DOHH2 (cell line): ENCODE measurements at regions not wholly inside any gene's neighbourhood (a gene's known extent, or its start where the extent isn't known, plus 50 kb on each side); places are given as distances from the start of the nearest gene placed in this dataset.

Experiments used
- H3F3A ChIP-seq: fragments of 200-600 bp; sonication (generic), shearing (Covaris generic); 2 replicates; pipeline ENCODE4 v1.6.0; 2016; ENCODE audit warnings: antibody characterized with exemption, mild to moderate bottlenecking; ENCODE audit not compliant: control insufficient read depth, insufficient read depth
- H3K27ac ChIP-seq: fragments of 200-600 bp; sonication (generic); 2 replicates; pipeline ENCODE4 v1.5.1; 2014; ENCODE audit warnings: low read depth, mild to moderate bottlenecking, low read length, moderate library complexity
- H3K27me3 ChIP-seq: fragments of 200-600 bp; sonication (generic); 2 replicates; pipeline ENCODE4 v1.6.1; 2014; ENCODE audit warnings: mild to moderate bottlenecking, low read length, mixed read lengths; ENCODE audit not compliant: control insufficient read depth
- H3K36me3 ChIP-seq: fragments of 200-600 bp; sonication (generic); 2 replicates; pipeline ENCODE4 v1.6.1; 2014; ENCODE audit warnings: mild to moderate bottlenecking, low read length, moderate library complexity, mixed read lengths; ENCODE audit not compliant: control insufficient read depth
- H3K4me1 ChIP-seq: fragments of 200-600 bp; sonication (generic); 2 replicates; pipeline ENCODE4 v1.6.1; 2014; ENCODE audit warnings: mild to moderate bottlenecking, low read length, mixed read lengths; ENCODE audit not compliant: control insufficient read depth
- H3K4me2 ChIP-seq: fragments of 200-600 bp; sonication (generic); 2 replicates; pipeline ENCODE4 v1.6.0; 2014; ENCODE audit warnings: mild to moderate bottlenecking, low read length, moderate library complexity
- H3K4me3 ChIP-seq: fragments of 200-600 bp; sonication (generic); 2 replicates; pipeline ENCODE4 v1.5.1; 2014; ENCODE audit warnings: mild to moderate bottlenecking, low read length, mixed read lengths
- H3K79me2 ChIP-seq: fragments of 200-600 bp; sonication (generic); 2 replicates; pipeline ENCODE4 v1.6.1; 2014; ENCODE audit warnings: mild to moderate bottlenecking, low read length, mixed read lengths; ENCODE audit not compliant: control insufficient read depth
- H3K9me2 ChIP-seq: fragments of 200-600 bp; sonication (generic); replicated peaks from 2 replicates; pipeline ENCODE4 v1.6.1; 2014; ENCODE audit warnings: mild to moderate bottlenecking, low read length, mixed read lengths; ENCODE audit not compliant: control insufficient read depth
- H3K9me3 ChIP-seq: fragments of 200-600 bp; sonication (generic); 2 replicates; pipeline ENCODE4 v1.6.1; 2014; ENCODE audit warnings: antibody characterized with exemption, low read length, mixed read lengths; ENCODE audit not compliant: control insufficient read depth, insufficient read depth
- H4K20me1 ChIP-seq: fragments of 200-600 bp; sonication (generic); 2 replicates; pipeline ENCODE4 v1.6.0; 2014; ENCODE audit warnings: low read depth, mild to moderate bottlenecking, antibody characterized with exemption, low read length, moderate library complexity; ENCODE audit not compliant: control insufficient read depth, insufficient read depth
- EZH2phosphoT487 ChIP-seq: fragments of 200-600 bp; sonication (generic); IDR thresholded peaks from 2 replicates; pipeline ENCODE4 v1.6.1; 2017; ENCODE audit warnings: borderline replicate concordance, mild to moderate bottlenecking, antibody characterized with exemption, low read length, moderate library complexity, mixed read lengths
- TF ChIP-seq, protein P1 (sequence below): fragments of 200-600 bp; sonication (generic); IDR thresholded peaks from one replicate; pipeline ENCODE4 v1.5.1; 2014; ENCODE audit warnings: antibody characterized with exemption, mild to moderate bottlenecking, low read depth, low read length; ENCODE audit not compliant: poor library complexity, severe bottlenecking

DNA sequence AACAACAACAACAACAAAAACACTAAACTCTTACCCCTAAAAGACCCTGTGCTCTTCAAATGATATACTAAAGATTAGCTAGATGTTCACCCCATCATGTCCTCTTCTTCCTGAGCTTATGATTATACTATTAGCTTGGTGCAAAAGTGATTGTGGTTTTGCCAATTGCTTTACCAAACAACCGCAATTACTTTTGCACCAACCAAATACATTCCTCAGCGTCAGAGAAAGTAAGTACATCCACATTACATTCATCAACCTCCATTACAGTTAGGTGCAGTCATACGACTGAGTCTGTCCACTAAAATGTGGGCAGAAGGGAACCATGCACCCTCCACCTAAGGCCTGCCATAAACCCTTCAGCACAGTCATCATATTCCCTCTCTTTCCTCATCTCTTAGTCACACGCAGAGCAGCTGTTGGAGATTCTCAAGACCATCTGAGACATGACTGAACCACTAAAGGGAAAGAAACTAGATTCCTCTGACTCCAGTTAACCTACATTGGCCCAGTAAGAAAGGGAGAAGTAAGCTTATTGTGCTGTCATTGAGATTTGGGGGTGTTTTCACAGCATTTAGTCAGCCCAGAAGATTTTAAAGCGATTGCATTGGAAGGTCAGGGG is 181.6 kb upstream of the TLE4 start:
- Histone ChIP-seq H3K79me2 (no peaks in the 10 kb centered on the region), H3K27me3 (no peaks in the 10 kb centered on the region), H3K4me2 (no peak overlapping the region), H3K9me2 (no peaks in the 10 kb centered on the region), H3K9me3 (peaks cover 11% of the 10 kb centered on the region), H3K4me1 (peaks cover 45% of the 10 kb centered on the region), H3K36me3 (peaks cover 14% of the 10 kb centered on the region), H3K27ac (no peak overlapping the region), H3F3A (peaks cover under 1% of the 10 kb centered on the region), H4K20me1 (no peaks in the 10 kb centered on the region), H3K4me3 (no peak overlapping the region)
- TF ChIP-seq EZH2phosphoT487 = no peak
- TF ChIP-seq, protein P1, sequence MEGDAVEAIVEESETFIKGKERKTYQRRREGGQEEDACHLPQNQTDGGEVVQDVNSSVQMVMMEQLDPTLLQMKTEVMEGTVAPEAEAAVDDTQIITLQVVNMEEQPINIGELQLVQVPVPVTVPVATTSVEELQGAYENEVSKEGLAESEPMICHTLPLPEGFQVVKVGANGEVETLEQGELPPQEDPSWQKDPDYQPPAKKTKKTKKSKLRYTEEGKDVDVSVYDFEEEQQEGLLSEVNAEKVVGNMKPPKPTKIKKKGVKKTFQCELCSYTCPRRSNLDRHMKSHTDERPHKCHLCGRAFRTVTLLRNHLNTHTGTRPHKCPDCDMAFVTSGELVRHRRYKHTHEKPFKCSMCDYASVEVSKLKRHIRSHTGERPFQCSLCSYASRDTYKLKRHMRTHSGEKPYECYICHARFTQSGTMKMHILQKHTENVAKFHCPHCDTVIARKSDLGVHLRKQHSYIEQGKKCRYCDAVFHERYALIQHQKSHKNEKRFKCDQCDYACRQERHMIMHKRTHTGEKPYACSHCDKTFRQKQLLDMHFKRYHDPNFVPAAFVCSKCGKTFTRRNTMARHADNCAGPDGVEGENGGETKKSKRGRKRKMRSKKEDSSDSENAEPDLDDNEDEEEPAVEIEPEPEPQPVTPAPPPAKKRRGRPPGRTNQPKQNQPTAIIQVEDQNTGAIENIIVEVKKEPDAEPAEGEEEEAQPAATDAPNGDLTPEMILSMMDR = no peak

DNA sequence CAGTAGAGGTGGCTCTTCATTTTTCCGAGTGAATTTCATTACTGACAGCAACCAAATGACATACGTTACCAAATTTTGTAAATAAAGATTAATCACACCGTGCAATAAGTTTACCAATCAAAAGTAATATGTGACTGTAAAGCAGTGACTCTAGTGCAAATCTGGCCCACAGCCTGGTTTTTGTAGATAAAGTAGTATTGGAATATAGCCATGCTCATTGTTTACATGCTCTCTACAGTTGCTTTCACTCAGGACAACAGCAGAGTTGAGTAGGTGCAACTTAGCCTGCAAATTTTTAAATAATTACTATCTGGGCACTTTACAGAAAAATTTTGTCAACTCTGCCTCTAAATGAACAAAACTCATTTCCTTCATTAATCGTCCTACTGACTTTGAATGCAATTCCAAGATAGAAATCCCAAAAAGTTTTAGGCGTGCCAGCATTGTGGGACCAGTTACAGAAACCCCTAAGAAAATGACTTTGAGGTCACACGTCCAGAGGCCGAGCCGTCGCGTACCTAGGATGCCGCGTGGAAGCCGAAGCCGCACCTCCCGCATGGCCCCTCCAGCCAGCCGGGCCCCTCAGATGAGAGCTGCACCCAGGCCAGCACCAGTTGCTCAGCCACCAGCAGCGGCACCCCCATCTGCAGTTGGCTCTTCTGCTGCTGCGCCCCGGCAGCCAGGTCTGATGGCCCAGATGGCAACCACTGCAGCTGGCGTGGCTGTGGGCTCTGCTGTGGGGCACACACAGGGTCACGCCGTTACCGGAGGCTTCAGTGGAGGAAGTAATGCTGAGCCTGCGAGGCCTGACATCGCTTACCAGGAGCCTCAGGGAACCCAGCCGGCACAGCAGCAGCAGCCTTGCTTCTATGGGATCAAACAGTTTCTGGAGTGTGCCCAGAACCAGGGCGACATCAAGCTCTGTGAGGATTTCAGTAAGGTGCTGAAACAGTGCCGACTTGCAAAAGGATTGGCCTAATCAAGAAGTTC is 180.7 kb upstream of the TLE4 start:
- Histone ChIP-seq H3K4me3 (no peak overlapping the region), H3K9me2 (no peaks in the 10 kb centered on the region), H3K4me2 (no peak overlapping the region), H3K27me3 (no peaks in the 10 kb centered on the region), H3K27ac (no peak overlapping the region), H3K4me1 (peaks cover 36% of the 10 kb centered on the region), H3F3A (no peaks in the 10 kb centered on the region), H3K9me3 (peaks cover 2% of the 10 kb centered on the region), H4K20me1 (no peaks in the 10 kb centered on the region), H3K79me2 (no peaks in the 10 kb centered on the region), H3K36me3 (peaks cover 7% of the 10 kb centered on the region)
- no peak for TF ChIP-seq EZH2phosphoT487
- TF ChIP-seq, protein P1 = no peak

DNA sequence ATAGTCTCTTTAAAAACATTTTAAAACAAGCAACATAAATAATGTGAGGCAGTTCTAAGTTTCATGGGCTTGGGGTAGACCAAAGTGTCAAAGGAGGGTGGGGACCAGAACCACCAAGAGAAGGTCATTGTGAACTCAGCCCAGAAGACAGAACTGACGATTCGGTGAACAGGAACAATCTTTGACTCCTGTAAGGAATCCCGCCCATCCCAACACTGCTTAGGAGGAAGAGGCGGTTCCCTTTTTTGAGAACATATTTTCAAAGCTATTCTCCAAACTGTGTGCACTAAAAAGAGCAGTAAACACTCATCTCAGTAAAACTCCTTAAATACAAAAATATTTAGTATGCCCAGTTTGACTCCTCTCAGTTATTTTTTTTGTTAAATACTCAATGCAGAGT is 176.5 kb upstream of the TLE4 start:
- Histone ChIP-seq H3K9me2 (no peaks in the 10 kb centered on the region), H3K79me2 (no peaks in the 10 kb centered on the region), H3F3A (no peaks in the 10 kb centered on the region), H3K9me3 (no peaks in the 10 kb centered on the region), H3K4me2 (no peak overlapping the region), H3K4me3 (no peak overlapping the region), H3K27me3 (no peaks in the 10 kb centered on the region), H3K36me3 (no peaks in the 10 kb centered on the region), H4K20me1 (no peaks in the 10 kb centered on the region), H3K4me1 (no peaks in the 10 kb centered on the region), H3K27ac (no peak overlapping the region)
- TF ChIP-seq, protein P1 = no peak
- no peak for TF ChIP-seq EZH2phosphoT487
